Activated naive CD4-positive, alpha-beta T cell treated with anti-CD3 and anti-CD28 coated beads, Interleukin-2, amount 50 U/mL, for 72 hours (primary cell): ENCODE measurements at regions not wholly inside any gene's neighbourhood (a gene's known extent, or its start where the extent isn't known, plus 50 kb on each side); places are given as distances from the start of the nearest gene placed in this dataset.

Experiments used
- ATAC-seq, 2 donors: fragments of 150-1000 bp; cut with Tn5 transposase; 2 replicates each; pipeline ENCODE4 v1.10.0; 2021; ENCODE audit warnings: mild to moderate bottlenecking in 2 of 2, moderate library complexity in 2 of 2
- DNase-seq, 2 donors: peaks; one replicate each; pipeline ENCODE4 v3.0.0; 2021 to 2022; ENCODE audit warnings: low spot score in 2 of 2
- H3K27ac Mint-ChIP-seq, 2 donors: one replicate each; pipeline ENCODE4 v1.8.0; 2022; ENCODE audit warnings: mild to moderate bottlenecking in 2 of 2, mixed read lengths in 2 of 2
- H3K36me3 Mint-ChIP-seq, 2 donors: one replicate each; pipeline ENCODE4 v1.8.0; 2022; ENCODE audit warnings: mixed read lengths in 2 of 2
- H3K9me3 Mint-ChIP-seq, 2 donors: one replicate each; pipeline ENCODE4 v1.8.0; 2022; ENCODE audit warnings: mixed read lengths in 2 of 2

DNA sequence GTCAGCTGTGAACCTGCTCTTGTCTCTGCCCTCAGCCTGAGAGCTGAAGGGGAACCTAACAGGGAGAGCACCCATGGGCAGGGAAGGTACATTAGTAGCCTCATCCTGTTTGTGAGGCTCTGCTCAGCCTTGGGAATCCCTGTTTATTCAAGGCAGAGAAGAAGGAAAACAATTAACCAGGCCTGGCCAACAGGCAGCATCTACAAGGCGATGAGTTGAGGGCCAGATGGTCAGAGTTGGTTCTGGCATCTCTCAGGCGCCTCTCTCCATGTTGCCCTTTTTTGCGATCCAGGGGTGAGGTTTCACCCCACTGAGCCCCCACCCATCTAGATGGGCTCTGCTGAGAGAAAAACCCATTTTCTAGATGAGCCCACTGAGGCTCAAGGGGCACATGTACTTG lies 54.0 kb upstream of the TOP3B start:
- DNase-seq (no peak), ATAC-seq (no peak)
- H3K9me3 Mint-ChIP-seq: no peaks in the 10 kb centered on the region
- H3K27ac Mint-ChIP-seq: no peak overlapping the region
- no peaks in the 10 kb centered on the region for H3K36me3 Mint-ChIP-seq

GRCh38 chr22:22035771-22036314 lies 53.3 kb upstream of the TOP3B start:
- no peaks in the 10 kb centered on the region for H3K9me3 Mint-ChIP-seq
- no peak overlapping the region for H3K27ac Mint-ChIP-seq
- ATAC-seq (no peak), DNase-seq (no peak)
- H3K36me3 Mint-ChIP-seq: no peaks in the 10 kb centered on the region

DNA sequence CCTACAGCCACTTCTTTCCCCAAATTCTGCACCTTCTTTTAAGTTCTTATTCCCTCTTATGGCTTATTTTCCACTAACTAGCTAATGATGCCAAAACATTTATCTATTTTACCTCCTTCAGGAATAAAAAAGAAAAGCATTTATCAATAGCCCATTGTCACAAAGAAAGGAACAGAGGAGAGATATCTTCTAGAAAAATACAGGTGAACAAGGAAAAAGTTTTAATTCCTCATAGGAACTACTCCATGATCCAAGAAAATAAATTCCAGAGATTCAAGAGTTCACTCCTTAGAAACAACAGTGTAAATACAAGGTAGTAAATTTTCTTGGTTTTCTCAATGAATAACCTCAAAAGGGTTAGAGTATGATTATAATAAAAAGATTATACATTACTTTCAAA lies 52.6 kb upstream of the TOP3B start:
- ATAC-seq: no peak
- DNase-seq: no peak
- Mint-ChIP-seq H3K9me3 (no peaks in the 10 kb centered on the region), H3K27ac (no peak overlapping the region), H3K36me3 (no peaks in the 10 kb centered on the region)

DNA sequence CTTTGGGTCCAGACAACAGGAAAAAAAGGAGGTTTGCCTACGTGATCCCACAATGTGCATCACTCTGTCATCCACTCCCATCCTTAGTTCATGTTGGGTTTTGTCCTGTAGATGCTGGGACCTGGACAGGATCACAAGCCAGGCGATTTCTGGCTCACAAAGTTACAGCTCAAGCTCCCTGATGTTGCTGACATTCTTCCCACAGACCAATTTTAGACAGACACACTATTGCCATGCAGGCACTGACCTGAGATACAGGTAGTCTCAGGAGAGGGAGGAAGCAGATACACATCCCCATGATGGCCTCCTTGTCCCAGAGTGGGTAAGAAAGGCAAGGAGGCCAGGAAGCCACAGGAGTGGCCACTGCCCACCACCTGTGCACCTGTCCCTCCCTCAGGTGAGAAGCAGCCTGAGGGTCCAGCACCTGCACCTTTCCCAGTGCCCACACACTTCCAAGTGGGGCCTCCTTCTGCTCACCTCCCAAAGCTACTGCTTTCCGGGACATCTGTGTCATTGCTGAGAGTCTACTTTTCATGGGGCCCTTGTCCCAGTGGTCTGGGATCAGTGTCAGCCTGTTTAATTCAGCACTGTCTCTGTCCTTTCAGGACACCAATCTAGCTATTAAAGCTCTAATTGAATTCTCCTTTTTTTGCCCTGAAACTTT lies 52.0 kb upstream of the TOP3B start:
- Mint-ChIP-seq H3K36me3 (no peaks in the 10 kb centered on the region), H3K27ac (no peak overlapping the region), H3K9me3 (no peaks in the 10 kb centered on the region)
- ATAC-seq: no peak
- DNase-seq: no peak

DNA sequence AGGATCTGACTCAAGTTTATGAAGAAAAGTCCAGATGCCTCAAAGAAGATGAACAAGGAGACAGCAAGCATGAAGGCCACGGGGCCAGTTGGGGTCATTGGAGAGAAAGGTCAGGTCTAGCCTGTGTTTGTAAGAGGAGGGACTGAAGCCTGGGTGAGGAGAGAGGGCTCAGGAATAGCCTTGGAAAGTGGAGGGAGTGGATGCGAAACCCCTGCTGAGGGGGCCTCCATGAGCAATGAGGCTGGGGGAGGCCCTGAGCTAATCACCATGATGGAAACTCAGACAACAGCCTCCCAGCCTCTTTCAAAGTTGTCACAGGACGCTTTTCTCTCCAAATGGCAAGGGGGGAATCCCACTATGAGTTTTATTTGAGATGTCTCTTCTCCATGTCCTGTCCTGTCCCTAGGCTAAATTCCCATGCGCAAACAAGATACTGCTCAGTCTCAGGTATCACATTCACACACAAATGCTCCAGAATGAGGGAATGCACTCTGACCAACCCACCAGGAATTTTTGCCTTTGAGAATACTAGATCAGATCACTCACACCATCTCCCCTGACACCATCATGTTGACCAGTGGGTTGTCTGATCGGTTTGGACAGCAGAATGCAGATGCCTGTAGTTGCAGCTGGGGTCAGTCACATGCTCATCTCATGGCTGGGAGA lies 51.3 kb upstream of the TOP3B start:
- no peak overlapping the region for H3K27ac Mint-ChIP-seq
- DNase-seq (no peak), ATAC-seq (no peak)
- H3K9me3 Mint-ChIP-seq: no peaks in the 10 kb centered on the region
- no peaks in the 10 kb centered on the region for H3K36me3 Mint-ChIP-seq

GRCh38 chr22:22032906-22033802 lies 50.6 kb upstream of the TOP3B start:
- Mint-ChIP-seq H3K36me3 (no peaks in the 10 kb centered on the region), H3K27ac (no peak overlapping the region), H3K9me3 (no peaks in the 10 kb centered on the region)
- ATAC-seq: no peak
- no peak for DNase-seq

- Mint-ChIP-seq H3K27ac (no peak overlapping the region), H3K9me3 (no peaks in the 10 kb centered on the region), H3K36me3 (no peaks in the 10 kb centered on the region)
- ATAC-seq (no peak), DNase-seq (no peak)
These were observed 49.7 kb upstream of the TOP3B start for GRCh38 chr22:22032099-22032905.
